Stimulated activated CD8-positive, alpha-beta memory T cell treated with anti-CD3 and anti-CD28 coated beads, Interleukin-4, amount 100 ng/mL, for 24 hours (primary cell): ENCODE measurements at regions not wholly inside any gene's neighbourhood (a gene's known extent, or its start where the extent isn't known, plus 50 kb on each side); places are given as distances from the start of the nearest gene placed in this dataset.

Experiments used
- DNase-seq: peaks from one replicate; pipeline ENCODE4 v3.0.0-alpha.2; 2020; ENCODE audit warnings: low read depth

GRCh38 chr18:45435810-45436209 is 179.5 kb upstream of the SLC14A2 start:
- DNase-seq, result no peak

- DNase-seq, result no peak
Measured at GRCh38 chr18:45437366-45437765, 177.9 kb upstream of the SLC14A2 start.

GRCh38 chr18:45439851-45440645 is 175.2 kb upstream of the SLC14A2 start:
- DNase-seq, result no peak

GRCh38 chr18:45441110-45441847 is 174.0 kb upstream of the SLC14A2 start:
- no peak for DNase-seq

GRCh38 chr18:45444040-45444439 is 171.2 kb upstream of the SLC14A2 start:
- no peak for DNase-seq

GRCh38 chr18:45447355-45448265 is 167.7 kb upstream of the SLC14A2 start:
- no peak for DNase-seq

- no peak for DNase-seq
Measured at GRCh38 chr18:45448871-45449270, 166.4 kb upstream of the SLC14A2 start.

GRCh38 chr18:45449418-45450227 is 165.7 kb upstream of the SLC14A2 start:
- DNase-seq, result no peak

GRCh38 chr18:45456090-45457021 is 158.9 kb upstream of the SLC14A2 start:
- no peak for DNase-seq

GRCh38 chr18:45458033-45458432 is 157.2 kb upstream of the SLC14A2 start:
- no peak for DNase-seq

- DNase-seq, result no peak
Measured at GRCh38 chr18:45462179-45462578, 153.1 kb upstream of the SLC14A2 start.

GRCh38 chr18:45463451-45463850 is 151.8 kb upstream of the SLC14A2 start:
- no peak for DNase-seq

GRCh38 chr18:45464619-45465018 is 150.7 kb upstream of the SLC14A2 start:
- no peak for DNase-seq

- DNase-seq, result no peak
Measured at GRCh38 chr18:45467293-45467692, 148.0 kb upstream of the SLC14A2 start.

GRCh38 chr18:45467945-45468344 is 147.3 kb upstream of the SLC14A2 start:
- DNase-seq, result no peak

GRCh38 chr18:45478889-45479288 is 136.4 kb upstream of the SLC14A2 start:
- no peak for DNase-seq

GRCh38 chr18:45480219-45481015 is 134.9 kb upstream of the SLC14A2 start:
- no peak for DNase-seq

- no peak for DNase-seq
Measured at GRCh38 chr18:45481821-45482220, 133.5 kb upstream of the SLC14A2 start.

GRCh38 chr18:45482286-45482685 is 133.0 kb upstream of the SLC14A2 start:
- DNase-seq, result no peak

- no peak for DNase-seq
Measured at GRCh38 chr18:45487581-45487980, 127.7 kb upstream of the SLC14A2 start.
